ENCODE measurements at regions not wholly inside any gene's neighbourhood (a gene's known extent, or its start where the extent isn't known, plus 50 kb on each side); places are given as distances from the start of the nearest gene placed in this dataset.

GRCh38 chr4:91754716-91755115 lies 549.0 kb upstream of the GRID2 start:
- TF ChIP-seq CTCF (conservative IDR thresholded peaks at IDR 0.05) (no peak), EZH2 (IDR thresholded peaks at IDR 0.05; ENCODE audit: low read depth) (no peak)

Data from PC-9 (cell line).